ENCODE measurements at regions not wholly inside any gene's neighbourhood (a gene's known extent, or its start where the extent isn't known, plus 50 kb on each side); places are given as distances from the start of the nearest gene placed in this dataset.
A peak's percentile ranks its signal among the peaks of the same experiment; 100 is the strongest.

- DNase-seq (ENCODE audit: low read depth), result no peak
Observed at GRCh38 chr17:71395901-71396300, 724.9 kb upstream of the SOX9 start.

DNA sequence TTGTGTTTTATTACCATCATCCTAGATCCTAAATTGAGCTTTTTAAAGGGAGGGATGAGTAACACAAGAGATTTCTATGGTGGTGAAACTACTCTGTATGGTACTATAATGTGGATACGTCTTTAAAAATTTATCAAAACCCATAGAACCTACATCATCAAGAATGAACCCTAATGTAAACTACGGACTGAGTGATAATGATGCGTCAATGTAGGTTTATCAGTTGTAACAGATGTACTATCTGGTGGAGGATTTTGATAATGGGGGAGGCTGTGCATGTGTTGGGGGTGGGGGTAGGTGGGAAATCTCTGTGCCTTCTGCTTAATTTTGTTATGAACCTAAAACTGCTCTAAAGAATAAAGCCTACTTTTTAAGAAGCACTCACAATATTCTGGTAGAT is 724.1 kb upstream of the SOX9 start:
- DNase-seq (ENCODE audit: low read depth), result no peak

- DNase-seq (ENCODE audit: low read depth), result no peak
Observed at GRCh38 chr17:71398025-71398424, 722.8 kb upstream of the SOX9 start.

GRCh38 chr17:71398800-71399219 is 722.0 kb upstream of the SOX9 start:
- DNase-seq (ENCODE audit: low read depth), result no peak

DNA sequence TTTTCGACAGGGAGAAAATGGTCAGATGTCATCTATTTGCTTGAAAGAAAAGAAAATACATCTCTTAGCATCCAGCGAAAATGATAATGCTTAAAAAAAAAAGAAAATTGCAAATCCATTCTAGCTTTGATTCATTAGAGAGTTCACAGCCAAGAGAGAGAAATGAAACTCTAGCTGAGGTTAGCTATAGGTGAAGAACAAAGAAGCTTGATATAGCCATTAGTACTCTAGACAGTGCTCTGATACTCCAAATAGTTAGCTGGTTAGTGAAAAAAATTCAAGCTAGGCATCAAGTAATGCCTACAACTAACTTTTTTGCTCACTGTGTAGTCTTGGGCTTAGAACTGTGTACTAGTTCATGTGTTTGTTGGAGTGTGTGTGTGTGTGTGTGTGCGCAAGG is 721.6 kb upstream of the SOX9 start:
- DNase-seq (ENCODE audit: low read depth), result no peak

GRCh38 chr17:71399649-71400048 is 721.2 kb upstream of the SOX9 start:
- no peak for DNase-seq (ENCODE audit: low read depth)

GRCh38 chr17:71402007-71402406 is 718.8 kb upstream of the SOX9 start:
- no peak for DNase-seq (ENCODE audit: low read depth)

GRCh38 chr17:71402661-71403141 is 718.1 kb upstream of the SOX9 start:
- no peak for DNase-seq (ENCODE audit: low read depth)

GRCh38 chr17:71405101-71405500 is 715.7 kb upstream of the SOX9 start:
- peak; percentile 51 for DNase-seq (ENCODE audit: low read depth)

DNA sequence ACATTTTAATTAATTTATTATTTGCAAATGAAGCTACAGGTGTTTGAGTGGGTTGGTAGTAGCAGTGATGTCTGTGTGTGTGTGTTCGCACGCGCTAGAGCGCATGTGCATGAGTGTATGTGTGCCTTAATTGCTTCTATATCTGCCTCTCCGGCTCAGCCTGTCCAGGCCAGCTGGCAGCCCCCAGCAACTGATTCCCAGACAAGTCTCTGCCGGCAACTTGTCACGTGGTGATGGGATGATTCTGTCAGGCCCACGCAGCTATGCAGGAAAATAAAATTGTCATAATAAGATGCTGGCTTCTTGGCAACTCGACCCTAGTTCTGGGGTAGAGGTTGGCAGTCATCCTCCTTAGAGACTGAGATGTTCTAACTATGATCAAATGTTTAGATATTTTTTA is 712.8 kb upstream of the SOX9 start:
- no peak for DNase-seq (ENCODE audit: low read depth)

- no peak for DNase-seq (ENCODE audit: low read depth)
Observed at GRCh38 chr17:71409137-71409536, 711.7 kb upstream of the SOX9 start.

GRCh38 chr17:71409712-71410111 is 711.1 kb upstream of the SOX9 start:
- DNase-seq (ENCODE audit: low read depth), result peak; percentile 78

- DNase-seq (ENCODE audit: low read depth), result peak; percentile 99
Observed at GRCh38 chr17:71412803-71413202, 708.0 kb upstream of the SOX9 start.

DNA sequence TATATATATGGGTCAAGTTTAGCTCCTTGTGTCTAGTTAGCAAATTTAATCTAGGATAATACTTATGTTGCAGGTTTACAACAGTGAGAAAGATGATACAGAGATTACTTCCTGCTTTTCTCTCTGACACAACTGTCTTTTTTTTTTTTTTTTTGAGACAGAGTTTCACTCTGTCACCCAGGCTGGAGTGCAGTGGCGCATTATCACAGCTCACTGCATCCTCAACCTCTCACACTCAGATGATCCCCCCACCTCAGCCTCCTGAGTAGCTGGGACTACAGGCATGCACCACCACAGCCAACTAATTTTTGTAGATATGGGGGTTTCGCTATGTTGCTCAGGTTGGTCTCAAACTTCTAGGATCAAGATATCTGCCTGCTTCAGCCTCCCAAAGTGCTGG is 706.9 kb upstream of the SOX9 start:
- no peak for DNase-seq (ENCODE audit: low read depth)

DNA sequence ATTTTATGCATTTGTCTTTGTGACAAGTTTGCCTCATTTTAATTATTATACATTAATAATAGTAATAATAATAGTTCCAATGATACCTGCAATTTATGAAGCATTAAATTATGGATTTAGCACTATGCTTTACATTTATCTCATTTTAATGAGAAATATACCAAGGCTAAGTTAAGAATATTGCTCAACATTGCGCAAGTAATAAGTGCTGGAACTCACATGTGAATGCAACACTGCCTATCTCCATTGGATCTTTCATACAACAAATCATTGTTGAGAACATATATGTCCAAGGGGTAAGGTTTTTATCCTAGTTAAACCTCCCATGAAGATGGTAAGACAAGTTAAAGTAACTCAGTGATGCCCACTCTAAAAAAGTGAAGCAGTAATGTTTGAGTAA is 703.7 kb upstream of the SOX9 start:
- DNase-seq (ENCODE audit: low read depth), result no peak

DNA sequence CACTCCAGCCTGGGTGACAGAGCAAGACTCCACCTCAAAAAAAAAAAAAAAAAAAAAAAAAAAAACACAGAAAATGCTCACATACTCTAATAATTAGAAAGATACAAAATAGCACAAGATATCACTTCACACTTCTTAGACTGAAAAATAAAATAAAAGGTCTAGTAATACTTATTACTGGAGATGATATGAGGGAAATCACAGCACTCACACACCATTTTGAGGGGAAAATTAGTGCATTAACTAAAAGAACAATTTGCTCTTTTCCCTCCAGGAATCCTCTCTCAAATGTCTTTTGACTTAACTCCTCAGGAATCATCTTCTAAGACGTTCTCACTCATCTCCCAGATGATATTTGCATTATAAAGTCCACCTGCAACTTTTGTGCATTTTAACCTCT is 697.9 kb upstream of the SOX9 start:
- no peak for DNase-seq (ENCODE audit: low read depth)

- DNase-seq (ENCODE audit: low read depth), result peak; percentile 73
Observed at GRCh38 chr17:71423871-71424546, 696.8 kb upstream of the SOX9 start.

GRCh38 chr17:71427801-71428200 is 693.0 kb upstream of the SOX9 start:
- no peak for DNase-seq (ENCODE audit: low read depth)

- no peak for DNase-seq (ENCODE audit: low read depth)
Observed at GRCh38 chr17:71428897-71429296, 691.9 kb upstream of the SOX9 start.

DNA sequence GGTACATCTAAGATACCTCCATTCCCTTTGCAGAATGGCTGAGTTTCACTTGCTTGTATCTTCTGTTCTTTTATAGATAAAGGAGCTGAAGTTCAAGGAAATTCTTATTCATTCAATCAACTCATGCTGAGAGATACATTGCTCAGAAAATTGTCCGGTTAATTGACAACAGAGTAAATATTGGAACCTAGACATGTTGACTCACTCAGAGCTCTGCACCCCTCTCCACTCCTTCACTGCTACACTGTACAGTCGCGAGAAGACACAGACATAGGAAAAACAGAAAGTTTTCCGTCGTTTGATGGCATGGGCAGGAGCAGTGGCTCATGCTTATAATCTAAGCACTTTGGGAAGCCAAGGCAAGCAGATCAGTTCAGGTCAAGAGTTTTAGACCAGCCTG is 690.5 kb upstream of the SOX9 start:
- DNase-seq (ENCODE audit: low read depth), result no peak

GRCh38 chr17:71431146-71431545 is 689.7 kb upstream of the SOX9 start:
- DNase-seq (ENCODE audit: low read depth), result no peak

DNA sequence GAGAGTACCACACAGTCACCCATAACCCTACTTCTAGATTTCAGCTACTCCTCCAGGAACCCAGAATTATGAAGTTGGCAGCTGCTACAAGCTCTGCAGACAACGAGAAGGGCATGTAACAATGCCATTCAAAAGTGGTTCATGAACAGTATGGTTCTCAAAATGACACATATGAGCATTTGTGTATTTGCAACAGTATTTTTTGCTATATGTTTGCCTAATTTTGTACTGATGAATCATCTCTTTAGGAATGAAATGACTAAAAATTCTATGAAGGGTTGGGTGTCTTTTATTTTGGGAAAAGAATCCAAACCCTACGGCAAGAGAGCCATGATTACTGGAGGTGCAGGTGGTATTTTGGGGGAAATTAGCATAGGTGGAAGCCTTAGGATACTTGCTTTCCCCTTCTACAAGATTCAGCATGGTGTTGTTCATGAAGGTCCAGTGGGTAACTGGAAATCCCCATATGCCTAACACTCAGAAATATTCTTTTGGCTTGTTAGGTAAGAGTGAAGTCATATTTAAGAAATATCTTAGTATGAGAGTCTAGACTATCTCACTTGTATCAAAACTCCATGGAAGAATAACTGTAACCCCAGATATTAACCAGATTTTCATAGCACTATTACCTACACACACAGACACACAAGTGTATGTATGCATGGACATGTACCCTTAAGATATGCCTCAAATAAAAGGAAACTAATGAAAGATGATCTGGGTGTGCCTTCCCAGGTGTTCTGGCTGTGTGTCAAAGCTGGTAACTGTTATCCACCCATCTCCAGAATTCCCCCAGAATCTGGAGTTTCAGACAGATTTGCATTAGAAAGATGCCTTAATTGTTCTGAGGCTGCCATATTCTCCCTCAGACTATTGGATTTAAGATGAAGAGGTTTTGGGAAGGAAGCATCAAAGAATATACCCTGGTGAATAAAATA is 688.2 kb upstream of the SOX9 start:
- DNase-seq (ENCODE audit: low read depth), result no peak

DNA sequence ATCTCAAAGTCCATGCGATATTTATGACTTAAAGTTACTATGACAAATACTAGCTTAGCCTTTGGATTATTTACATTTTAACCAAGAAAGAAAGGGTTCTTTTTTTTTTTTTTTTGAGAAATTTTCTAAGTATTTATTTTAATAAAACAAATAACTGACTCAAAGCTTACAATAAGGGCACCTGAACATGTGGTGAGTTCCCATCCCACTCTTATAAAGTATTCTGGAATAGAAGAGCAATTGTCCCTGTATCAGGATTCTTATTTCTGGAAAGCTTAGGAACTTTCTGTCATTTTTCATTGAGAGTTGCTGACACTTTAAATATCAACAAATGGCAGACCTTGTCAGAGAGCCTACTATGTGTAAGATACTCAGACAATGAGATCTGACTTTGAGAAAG is 686.1 kb upstream of the SOX9 start:
- DNase-seq (ENCODE audit: low read depth), result no peak

Data from iris pigment epithelial cell (primary cell).